GM19023 (cell line): ENCODE measurements at regions not wholly inside any gene's neighbourhood (a gene's known extent, or its start where the extent isn't known, plus 50 kb on each side); places are given as distances from the start of the nearest gene placed in this dataset.
"Not testable (repeated sequence)": the region's sequence is repeated elsewhere in the genome, so short reads cannot be mapped to it uniquely, and the experiment has no call there.

Experiments
- ATAC-seq: cut with Tn5 transposase; IDR thresholded peaks from one replicate; pipeline ENCODE4 v1.9.1; 2021; ENCODE audit warnings: mild to moderate bottlenecking, moderate library complexity; ENCODE audit not compliant: unreplicated experiment

DNA sequence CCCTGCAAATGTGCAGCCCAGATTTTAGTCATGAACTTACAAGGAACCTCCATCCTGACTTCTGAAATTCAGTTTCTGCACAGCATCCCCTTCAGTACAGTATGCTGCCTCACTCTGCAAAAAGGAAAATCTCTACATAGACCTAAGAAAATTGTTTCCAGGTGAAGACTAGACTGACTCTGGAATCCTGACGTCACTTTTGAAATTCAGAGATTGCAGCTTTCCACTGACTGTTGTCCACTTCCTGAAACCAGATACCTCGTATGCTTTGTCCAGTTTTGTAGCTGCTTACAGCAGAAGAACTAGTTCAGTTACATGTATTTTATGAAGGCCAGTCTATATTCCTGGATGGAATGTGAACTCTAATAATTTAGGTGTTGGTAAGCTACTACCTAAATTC, 629.3 kb upstream of the ST8SIA4 start:
- ATAC-seq, result no peak

DNA sequence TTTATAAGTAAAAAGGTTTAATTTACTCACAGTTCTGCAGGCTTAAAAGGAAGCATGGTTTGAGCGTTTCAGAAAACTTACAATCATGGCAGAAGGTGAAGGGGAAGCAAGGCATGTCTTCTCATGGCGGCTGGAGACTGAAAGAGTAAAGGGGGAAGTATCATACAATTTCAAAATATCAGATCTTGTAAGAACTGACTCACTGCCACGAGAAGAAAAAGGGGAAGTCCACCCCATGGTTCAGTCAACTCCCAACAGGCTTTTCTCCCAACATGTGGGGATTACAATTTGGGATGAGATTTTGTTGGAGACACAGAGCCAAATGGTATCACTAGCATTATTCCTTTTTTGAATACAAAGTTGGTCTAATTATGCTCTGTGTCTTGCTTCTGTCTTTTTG, 627.9 kb upstream of the ST8SIA4 start:
- ATAC-seq, result no peak

DNA sequence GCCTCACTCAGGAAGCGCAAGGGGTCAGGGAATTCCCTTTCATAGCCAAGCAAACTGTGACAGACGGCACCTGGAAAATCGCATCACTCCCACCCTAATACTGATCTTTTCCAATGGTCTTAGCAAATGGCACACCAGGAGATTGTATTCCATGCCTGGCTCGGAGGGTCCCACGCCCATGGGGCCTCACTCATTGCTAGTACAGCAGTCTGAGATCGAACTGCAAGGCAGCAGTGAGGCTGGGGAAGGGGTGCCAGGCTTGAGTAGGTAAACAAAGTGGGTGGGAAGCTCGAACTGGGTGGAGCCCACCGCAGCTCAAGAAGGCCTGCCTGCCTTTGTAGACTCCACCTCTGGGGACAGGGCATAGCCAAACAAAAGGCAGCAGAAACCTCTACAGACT, 626.0 kb upstream of the ST8SIA4 start:
- not testable (repeated sequence) for ATAC-seq

DNA sequence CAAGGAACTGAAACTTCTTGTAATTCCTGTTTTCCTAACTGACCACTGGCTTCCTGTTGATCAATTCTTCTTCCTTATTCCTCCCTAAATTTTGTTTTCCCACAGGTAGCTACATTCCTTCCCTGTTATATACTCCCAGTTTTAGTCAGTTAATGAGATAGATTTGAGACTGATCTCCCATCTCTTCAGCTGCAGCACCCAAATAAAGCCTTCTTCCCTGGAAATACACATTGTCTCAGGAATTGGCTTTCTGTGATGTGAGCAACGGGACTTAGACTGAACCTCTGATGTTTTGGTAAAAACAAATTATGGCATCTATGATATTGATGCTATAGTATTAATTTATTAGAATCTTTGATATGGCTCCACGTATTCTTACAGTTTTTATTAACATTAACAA, 617.3 kb upstream of the ST8SIA4 start:
- ATAC-seq, result no peak

DNA sequence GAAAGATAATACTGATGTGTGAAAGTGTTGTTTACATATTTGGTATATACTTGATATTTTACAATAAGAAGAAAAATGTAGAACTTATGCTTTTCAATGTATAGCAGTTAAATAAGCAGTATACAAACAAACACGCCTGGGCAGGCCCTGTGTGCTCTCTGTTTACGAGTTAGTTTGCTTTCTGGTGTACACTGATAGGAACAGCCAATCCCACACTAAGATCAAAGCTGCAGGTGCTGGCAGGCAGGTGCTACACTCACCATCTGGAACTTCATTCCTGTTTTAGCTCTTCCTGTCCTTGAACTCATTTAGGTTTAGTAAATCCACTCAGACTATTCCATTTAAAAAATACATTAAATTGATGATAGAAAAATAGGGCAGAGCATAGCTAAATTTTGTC, 614.7 kb upstream of the ST8SIA4 start:
- ATAC-seq, result no peak

DNA sequence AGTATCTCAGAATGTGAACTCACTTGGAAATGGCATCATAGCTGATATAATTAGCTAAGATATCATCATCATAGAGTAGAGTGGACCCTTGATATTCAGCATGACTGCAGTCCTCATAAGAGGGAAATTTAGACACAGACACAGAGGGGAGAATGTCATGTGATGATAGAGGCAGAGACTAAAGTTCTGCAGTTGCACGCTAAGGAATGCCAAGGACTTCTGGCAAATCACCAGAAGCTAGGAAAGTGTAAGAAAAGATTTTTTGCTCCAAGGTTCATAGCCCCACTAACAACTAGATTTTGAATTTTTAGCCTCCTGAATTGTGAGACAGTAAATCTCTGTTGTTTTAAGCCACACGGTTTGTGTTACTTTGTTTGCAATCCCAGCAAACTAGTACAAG, 612.6 kb upstream of the ST8SIA4 start:
- no peak for ATAC-seq

DNA sequence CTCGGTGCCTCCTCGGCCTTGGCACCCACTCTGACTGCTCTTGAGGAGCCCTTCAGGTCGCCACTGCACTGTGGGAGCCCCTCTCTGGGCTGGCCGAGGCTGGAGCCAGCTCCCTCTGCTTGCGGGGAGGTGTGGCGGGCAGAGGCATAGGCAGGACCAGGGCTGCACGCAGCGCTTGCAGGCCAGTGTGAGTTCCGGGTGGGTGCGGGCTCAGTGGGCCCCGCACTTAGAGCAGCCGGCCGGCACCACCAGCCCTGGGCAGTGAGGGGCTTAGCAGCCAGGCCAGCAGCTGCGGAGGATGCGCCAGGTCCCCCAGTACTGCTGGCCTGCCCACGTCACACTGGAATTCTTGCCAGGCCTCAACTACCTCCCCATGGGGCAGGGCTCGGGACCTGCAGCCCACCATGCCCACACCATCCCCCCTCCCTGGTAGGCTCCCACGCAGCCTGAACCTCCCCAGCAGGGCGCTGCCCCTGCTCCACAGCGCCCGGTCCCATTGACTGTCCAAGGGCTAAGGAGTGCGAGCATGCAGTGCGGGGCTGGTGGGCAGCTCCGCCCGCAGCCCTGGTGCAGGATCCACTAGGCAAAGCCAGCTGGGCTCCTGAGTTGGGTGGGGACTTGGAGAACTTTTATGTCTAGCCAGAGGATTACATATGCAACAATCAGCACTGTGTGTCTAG, 602.9 kb upstream of the ST8SIA4 start:
- ATAC-seq, result no peak

DNA sequence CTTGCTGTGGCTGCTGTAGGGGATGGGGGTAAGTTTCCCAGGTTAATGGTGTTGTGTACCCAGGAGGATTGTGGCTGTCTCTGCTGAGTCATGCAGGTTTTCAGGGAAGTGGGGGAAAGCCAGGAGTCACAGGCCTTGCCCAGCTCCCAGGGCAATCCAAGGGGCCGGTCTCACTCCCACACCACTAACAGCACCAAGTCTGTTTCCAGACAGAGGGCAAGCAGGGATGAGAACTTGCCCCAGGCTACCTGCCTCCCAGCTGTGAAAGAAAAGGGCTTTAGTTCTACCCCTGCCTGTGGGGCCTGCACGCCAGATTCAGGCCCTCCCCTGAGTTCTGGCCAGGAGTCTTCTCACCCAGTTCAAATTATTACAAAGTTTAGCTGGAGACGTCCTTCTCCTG, 579.8 kb upstream of the ST8SIA4 start:
- no peak for ATAC-seq

DNA sequence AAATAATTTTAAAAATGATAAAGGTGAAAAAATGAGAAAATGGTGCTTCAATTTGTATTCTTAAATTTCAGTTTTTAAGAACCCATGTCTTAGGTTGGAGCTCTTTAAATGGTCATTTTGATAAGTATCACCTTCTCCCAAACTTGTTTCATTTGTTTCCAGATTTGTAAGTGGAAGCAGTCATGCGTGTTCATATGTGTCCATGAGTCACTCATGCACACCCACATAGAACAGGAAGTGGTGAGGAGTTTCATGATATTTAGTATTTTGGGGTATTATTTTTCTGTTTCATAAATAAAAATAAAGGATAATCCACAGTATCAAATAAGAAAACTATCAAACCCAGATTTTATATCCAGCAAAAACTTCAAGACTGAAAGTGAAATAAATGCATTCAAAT, 570.4 kb upstream of the ST8SIA4 start:
- ATAC-seq, result no peak

DNA sequence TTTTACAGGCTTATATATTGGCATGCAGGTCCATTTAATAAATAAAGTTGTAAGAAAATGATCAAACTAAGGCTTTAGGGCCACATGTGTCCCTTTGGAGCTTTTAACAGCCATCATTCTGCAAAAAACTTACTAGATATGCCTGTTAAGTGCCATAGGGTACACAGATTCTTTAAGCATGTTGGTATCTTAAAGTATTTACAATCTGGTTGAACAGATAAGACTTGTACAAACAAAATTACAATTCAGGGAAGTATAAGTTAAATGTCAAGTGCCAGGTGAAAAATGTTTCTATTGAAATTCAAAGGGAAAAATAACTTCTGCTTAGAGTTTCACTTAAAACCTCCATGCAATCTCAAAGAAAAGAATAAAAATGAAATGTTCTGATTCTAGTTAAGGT, 558.4 kb upstream of the ST8SIA4 start:
- no peak for ATAC-seq

DNA sequence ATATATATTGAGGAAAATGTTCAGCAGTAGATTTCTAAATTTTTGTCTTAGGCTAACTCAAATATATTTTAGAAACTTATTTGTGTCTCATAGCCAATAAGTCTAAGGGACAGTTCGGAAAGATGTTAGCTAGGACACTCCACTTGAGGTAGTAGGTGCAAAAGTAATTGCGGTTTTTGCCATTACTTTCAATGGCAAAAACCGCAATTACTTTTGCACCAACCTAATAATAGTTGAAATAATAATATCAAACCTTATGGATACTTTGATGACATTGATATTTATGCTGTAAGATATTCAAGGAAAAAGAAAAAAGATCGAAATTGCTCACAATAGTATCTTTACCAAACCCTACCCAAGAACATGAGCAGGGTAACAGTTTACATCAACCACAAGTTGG, 555.5 kb upstream of the ST8SIA4 start:
- ATAC-seq, result no peak

DNA sequence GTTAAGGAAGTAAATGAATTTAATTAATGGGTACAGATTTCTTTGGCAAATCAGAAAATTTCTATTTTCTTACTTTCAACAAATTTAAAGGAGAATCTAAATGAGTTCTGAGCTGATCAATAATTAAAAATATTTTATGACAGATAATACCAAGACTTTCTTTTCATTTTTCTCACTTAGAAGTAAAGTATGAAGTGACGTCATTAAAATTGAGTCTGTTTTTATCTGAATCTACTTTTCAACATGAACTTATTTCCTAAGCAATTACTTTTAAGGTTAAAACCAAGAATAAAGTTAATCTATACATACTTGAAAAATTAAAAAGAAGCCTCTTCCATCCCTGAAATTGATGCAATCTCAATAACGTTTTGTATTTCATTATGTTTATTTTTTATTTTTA, 552.8 kb upstream of the ST8SIA4 start:
- no peak for ATAC-seq

DNA sequence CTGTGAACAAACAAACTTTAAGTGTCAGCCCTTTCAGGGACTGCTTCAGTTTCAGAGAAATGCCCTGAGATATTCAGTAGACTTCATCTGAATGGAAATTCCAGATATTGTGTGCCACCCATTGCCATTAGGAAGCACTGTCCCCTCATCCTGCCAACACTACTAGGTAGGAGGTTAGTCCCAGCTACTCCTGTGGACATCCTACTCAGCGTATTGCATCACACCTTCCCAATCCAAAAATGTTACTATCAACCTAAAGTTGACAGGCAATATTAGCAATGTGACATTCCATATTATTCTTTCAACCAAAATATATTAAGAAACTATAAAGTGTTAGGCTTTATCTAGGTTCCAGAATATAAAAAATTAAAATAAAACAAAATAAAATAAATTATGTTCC, 552.0 kb upstream of the ST8SIA4 start:
- ATAC-seq, result no peak

DNA sequence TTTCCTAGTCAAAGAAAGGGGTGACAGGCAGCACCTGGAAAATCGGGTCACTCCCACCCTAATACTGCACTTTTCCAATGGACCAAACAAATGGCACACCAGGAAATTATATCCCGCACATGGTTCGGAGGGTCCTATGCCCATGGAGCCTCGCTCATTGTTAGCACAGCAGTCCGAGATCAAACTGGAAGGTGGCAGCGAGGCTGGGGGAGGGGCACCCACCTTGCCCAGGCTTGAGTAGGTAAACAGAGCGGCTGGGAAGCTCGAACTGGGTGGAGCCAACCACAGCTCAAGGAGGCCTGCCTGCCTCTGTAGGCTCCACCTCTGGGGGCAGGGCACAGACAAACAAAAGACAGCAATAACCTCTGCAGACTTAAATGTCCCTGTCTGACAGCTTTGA, 539.2 kb upstream of the ST8SIA4 start:
- ATAC-seq, result not testable (repeated sequence)

DNA sequence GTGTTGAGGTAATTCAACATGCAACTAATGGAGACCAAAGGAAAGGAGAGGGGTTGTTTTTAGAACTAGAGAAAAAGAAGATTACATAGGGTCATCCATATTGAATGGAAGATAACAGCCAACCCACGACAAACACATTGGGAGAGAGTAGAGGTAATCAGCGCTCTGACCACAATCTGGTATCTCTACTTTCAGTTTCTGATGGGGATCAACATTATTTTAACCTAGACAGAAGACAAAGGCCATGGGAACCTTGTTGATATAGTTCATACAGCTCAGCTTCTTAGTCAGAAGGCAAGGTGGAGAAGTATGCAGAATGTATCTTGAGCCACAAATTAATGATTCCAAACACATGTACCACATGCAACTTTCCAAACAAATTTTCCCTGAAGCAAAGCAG, 537.1 kb upstream of the ST8SIA4 start:
- no peak for ATAC-seq

DNA sequence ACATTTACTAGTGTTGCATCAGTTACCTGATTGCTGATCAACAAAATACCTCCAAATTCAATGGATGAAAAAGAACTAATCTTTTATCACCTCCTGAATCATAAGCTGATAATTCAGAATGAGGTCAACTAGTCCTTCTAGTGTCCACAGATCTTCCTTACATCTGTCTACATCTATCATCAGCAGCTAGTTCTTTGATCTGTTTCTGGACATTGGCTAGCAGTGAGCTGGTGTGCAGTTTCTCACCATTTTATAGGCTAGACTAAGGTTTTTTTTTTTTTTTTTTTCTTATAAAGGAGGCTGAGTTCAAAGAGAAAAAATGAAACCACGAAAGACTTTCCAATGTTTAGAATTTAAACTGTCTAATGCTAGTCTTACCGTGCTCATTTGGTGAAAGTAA, 534.3 kb upstream of the ST8SIA4 start:
- ATAC-seq, result no peak

DNA sequence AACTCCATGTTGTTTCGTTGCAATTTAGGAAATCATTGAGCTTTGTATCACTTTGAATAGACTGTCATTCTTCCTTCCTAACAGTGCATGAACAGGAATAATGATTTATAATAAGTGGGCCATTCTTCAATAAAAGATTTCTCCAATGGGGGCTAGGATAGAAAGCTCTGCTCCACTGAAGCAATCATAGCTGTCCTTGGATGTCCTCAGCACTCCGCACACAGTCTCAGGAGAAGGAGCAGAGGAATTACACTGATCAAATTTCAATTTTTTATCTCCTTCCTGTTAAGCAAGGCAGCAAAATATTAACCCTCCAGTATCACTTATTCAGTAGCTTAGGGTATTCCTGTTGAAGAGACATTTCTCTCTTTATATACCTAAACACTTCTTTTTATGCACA, 532.7 kb upstream of the ST8SIA4 start:
- ATAC-seq, result no peak

DNA sequence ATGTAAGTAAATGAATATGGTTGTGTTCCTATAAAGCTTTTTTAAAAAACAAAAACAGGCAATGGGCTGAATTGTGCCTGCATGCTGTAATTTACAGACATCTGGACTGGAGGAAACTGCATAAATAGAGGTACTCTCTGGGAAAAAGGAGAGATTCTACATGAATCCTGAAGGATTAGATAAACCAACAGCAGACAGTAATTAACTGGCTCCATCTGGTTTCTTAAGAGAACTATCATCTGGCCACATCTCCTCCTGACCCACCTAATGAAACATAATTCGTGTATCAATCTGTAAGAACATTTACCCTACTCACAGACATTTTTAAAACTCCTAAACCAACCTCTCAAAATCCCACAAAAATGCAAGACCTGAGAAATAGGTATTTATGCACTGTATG, 528.1 kb upstream of the ST8SIA4 start:
- ATAC-seq, result no peak

DNA sequence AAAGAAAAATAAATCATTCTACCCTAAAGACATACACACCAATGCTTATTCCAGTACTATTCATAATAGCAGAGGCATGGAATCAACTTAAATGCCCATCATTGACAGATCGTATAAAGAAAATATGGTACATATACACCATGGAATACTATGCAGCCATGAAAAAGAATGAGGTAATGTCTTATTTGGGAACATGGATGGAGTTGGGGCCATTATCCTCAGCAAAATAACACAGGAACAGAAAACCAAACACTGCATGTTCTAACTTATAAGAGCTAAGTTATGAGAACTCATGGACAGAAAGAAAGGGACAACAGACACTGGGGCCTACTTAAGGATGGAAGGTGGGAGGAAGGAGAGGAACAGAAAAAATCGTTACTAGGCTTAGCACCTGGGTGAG, 527.5 kb upstream of the ST8SIA4 start:
- no peak for ATAC-seq

DNA sequence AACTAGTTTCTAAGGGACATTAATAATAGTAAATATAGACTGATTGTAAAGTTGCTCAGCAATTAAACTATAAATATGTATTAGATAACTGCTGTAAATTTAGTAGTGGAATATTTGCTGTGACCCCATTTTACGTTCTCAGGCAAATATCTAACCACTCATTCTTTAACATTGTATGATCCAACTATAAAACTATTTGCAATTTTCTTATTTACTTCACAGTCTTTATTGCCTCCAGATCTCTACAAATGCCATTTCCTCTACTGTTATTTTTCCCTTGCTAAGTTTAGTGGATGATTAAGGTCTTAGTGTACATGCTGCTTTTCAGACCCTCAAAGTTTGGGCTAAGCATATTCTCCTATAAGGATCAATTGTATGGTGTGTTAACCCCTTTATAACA, 526.2 kb upstream of the ST8SIA4 start:
- no peak for ATAC-seq

DNA sequence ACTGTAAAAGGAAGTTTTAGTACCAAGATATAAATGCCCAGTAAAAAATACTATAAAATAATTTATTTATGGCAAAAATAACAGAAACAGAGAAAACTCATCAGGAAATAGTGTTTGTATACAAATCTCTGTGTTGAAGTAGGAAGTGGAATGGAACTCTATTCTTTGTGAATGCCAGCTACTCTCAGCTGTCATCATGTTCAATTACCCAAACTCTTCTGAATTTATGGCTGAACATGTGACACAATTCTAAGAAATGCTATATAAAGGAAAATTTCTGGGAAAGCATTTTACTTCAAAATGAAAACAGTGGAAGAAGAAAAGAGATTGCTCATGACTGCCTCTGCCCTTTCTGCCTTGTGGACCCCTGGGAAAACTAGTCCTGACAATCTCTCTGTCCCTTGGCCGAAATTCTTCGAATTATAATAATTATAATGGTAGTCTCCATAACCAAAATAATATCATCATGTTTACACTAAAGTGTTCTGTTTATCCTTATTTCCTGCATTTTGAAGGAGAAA, 522.3 kb upstream of the ST8SIA4 start:
- ATAC-seq, result no peak

DNA sequence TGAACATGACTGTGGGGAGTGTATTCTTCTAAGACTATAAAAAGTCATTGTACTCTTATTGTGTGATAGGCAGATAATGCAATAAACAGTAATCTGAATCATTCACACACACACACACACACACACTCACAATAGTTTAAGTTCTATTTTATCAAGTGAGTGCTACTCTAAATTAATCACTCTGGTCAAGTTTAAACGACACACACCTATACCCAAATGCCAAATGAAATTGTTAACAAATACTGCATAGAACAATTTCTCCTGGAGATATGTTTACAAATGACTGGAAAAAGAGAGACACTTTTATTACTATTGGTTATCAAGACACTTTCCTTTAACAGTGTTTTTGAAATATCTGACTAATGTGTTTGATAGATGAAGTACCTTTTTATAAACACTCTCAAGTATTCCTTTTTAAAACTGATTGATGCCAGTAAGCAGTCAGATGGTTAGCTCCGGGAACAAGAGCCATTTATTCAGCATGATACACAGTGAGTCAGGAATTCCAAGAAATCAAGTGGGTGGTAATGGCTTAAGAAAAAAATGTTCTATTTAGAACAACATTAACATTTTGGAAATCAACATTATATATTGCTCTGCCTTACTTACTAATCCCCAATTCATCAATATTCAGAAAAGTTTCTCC, 521.6 kb upstream of the ST8SIA4 start:
- no peak for ATAC-seq

DNA sequence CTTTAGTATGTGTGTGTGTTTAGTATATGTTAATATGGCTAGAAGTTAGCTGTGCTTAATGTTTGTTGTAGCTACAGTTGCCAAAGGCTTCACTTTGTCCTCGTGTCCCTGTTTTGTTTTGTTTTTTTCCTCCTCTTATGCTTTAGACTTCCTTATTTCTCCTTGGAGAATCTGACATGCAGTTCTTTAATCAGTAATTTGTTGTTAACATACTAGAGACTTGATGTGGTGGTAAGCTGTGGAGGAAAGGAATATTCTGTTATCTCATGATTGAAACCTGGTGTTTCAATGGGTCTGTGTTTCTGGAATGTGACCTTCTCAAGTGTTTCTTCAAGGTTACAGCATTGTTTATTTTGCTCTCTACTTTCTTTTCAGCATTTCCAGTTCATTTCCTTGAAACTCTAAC, 515.6 kb upstream of the ST8SIA4 start:
- ATAC-seq, result no peak
